ENCODE measurements at regions not wholly inside any gene's neighbourhood (a gene's known extent, or its start where the extent isn't known, plus 50 kb on each side); places are given as distances from the start of the nearest gene placed in this dataset.
"Not testable (repeated sequence)": the region's sequence is repeated elsewhere in the genome, so short reads cannot be mapped to it uniquely, and the experiment has no call there.

GRCh38 chr18:70389036-70389435 lies 100.2 kb downstream of the SOCS6 start:
- not testable (repeated sequence) for TF ChIP-seq POLR2AphosphoS5, CTCF (IDR thresholded peaks at IDR 0.05)
